22Rv1 (cell line): ENCODE measurements at regions not wholly inside any gene's neighbourhood (a gene's known extent, or its start where the extent isn't known, plus 50 kb on each side); places are given as distances from the start of the nearest gene placed in this dataset.
"Not testable (repeated sequence)": the region's sequence is repeated elsewhere in the genome, so short reads cannot be mapped to it uniquely, and the experiment has no call there.

Experiments
- H3K27ac ChIP-seq: fragments of 450-650 bp; 2 replicates; pipeline ENCODE4 v1.5.1; 2017
- ZFX ChIP-seq: fragments of 450-650 bp; IDR thresholded peaks from 2 replicates; pipeline ENCODE4 v1.6.1; 2017; ENCODE audit warnings: antibody characterized with exemption, borderline replicate concordance
- TF ChIP-seq, protein P1 (sequence below): fragments of 450-650 bp; IDR thresholded peaks from 2 replicates; pipeline ENCODE4 v1.5.1; 2017; ENCODE audit warnings: mild to moderate bottlenecking

DNA sequence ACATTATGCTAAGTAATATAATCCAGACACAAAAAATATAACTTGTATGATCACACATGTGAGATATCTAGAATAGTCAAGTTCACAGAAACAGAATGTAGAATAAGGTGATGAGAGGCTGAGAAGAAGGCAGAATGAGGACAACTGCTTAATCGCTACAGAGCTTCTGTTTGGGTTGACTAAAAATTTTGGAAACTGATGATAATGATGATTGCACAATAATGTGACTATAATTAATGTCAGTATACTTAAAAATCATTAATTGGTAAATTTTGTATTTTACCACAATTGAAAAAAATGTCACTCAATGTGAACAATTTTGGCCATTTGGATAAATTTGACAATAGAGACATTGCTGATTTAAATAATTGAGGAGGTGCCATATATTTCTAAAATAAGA, 1374.4 kb upstream of the CDH8 start:
- TF ChIP-seq, protein P1, sequence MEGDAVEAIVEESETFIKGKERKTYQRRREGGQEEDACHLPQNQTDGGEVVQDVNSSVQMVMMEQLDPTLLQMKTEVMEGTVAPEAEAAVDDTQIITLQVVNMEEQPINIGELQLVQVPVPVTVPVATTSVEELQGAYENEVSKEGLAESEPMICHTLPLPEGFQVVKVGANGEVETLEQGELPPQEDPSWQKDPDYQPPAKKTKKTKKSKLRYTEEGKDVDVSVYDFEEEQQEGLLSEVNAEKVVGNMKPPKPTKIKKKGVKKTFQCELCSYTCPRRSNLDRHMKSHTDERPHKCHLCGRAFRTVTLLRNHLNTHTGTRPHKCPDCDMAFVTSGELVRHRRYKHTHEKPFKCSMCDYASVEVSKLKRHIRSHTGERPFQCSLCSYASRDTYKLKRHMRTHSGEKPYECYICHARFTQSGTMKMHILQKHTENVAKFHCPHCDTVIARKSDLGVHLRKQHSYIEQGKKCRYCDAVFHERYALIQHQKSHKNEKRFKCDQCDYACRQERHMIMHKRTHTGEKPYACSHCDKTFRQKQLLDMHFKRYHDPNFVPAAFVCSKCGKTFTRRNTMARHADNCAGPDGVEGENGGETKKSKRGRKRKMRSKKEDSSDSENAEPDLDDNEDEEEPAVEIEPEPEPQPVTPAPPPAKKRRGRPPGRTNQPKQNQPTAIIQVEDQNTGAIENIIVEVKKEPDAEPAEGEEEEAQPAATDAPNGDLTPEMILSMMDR: no peak
- no peak for TF ChIP-seq ZFX
- no peak overlapping the region for H3K27ac ChIP-seq

DNA sequence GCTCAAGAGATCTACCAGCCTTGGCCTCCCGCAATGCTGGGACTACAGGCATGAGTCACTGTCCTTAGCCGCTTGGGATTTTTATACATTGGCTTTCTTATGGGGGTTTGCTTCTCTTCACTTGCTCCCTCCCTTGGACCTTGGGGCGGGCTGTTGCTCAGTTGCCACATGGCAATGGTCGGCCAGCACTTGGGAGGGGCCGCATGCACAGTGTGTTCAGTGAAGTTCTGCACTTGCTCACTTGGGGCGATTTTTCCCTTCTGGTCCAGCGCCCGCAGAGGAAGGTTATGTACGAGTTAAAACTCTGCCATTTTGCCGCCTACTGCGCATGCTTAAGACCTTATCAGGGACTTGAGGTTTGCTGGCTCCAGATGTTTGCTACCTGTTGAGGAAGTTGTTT, 1367.6 kb upstream of the CDH8 start:
- H3K27ac ChIP-seq: no peak overlapping the region
- no peak for TF ChIP-seq ZFX
- TF ChIP-seq, protein P1: no peak

DNA sequence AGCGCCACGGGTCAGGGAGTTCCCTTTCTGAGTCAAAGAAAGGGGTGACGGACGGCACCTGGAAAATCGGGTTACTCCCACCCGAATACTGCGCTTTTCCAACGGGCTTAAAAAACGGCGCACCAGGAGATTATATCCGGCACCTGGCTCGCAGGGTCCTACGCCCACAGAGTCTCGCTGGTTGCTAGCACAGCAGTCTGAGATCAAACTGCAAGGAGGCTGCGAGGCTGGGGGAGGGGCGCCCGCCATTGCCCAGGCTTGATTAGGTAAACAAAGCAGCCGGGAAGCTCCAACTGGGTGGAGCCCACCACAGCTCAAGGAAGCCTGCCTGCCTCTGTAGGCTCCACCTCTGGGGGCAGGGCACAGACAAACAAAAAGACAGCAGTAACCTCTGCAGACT, 1352.0 kb upstream of the CDH8 start:
- H3K27ac ChIP-seq: not testable (repeated sequence)

DNA sequence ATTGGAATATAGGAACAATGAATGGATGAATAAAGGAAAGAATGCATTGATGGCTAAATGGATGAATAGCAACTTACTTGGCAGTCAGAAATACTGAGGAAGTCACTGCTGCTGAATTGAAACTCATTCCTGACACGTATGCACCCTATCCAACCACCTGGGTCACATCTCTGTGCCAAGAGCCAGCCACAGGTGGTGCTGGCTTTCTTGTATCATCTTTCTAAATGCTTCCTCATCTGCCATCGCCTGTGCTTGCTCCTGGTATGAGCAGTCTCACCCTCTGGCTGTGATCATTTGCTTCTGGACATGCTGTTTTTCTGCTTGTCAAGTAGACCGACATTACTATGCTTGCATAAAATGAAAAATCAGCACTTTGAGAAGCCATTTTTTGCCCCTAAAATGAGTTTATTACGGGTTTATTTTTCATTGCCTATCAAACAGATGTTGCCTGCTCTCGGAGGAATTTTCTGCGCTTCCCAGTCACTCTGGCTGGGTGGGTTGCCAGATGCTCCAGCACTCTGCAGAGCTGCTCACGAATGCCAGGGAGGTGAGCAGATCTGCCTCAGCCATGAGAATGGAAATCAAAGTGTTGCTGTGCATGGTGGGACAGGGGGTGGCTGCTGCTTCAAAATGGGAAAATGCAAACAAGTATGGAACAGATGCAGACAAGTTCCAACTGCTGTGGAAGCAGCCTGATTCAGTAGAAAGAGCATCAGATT, 1349.6 kb upstream of the CDH8 start:
- TF ChIP-seq, protein P1: no peak
- TF ChIP-seq ZFX: no peak
- H3K27ac ChIP-seq: no peak overlapping the region

DNA sequence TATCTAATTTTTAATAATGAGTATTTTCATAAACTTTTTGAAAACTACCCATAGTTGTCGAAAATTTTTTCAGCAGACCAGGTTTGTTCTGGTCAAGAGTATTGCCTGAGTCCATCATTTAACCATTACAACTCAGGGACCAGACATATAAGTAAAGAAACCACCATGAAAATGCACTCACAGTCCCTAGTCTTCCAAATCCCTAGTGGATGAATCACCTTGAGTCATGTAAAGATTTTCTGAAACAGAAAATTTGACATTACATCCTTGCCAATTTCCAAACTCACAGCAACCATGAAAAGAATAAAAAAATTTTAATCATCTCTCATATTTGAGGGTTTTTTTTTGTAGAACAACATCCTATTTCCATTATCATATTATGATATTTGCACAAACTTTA, 1337.5 kb upstream of the CDH8 start:
- TF ChIP-seq, protein P1: no peak
- TF ChIP-seq ZFX: no peak
- H3K27ac ChIP-seq: no peak overlapping the region

DNA sequence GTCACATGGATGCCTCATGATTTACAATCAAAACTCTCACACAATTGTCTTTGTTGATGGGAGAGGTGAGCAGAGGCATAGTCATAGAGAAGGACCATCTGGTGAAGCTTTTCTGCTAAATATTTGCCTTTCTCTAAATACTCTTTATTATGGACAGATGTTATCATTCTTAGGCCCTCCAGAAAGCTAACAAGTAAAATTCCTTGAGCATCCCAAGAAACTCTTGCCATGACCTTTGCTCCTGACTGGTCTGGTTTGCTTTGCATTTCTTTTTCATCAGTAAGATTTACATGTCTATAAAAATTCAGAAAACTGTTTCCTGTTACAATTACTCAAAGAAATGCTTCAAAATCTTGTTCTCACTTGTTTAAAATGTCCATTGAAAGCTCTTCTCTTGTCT, 1336.6 kb upstream of the CDH8 start:
- TF ChIP-seq, protein P1: no peak
- no peak for TF ChIP-seq ZFX

DNA sequence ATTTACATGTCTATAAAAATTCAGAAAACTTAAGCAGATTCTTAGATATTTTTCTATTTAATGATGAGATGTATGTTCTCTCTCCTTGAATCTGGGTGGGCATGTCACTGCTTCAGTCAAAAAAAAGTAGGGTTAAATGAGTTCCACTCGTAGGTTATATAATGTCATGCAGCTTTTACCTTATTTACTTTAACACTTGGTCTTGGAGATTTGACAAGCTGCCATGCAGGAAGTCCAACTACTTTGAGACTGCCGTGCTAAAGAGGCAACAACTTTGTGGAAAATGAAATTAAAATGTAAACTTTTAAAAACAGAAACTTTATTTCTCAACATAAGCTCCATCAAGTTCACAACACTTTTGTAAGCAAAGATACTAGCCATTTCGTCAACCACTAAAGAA, 1336.0 kb upstream of the CDH8 start:
- no peak for TF ChIP-seq ZFX
- TF ChIP-seq, protein P1: no peak

More for the DNA sequence above, 1336.6 kb upstream of the CDH8 start:
- no peak overlapping the region for H3K27ac ChIP-seq

More for the DNA sequence above, 1336.0 kb upstream of the CDH8 start:
- H3K27ac ChIP-seq: no peak overlapping the region
